Caco-2 (cell line): ENCODE measurements at regions not wholly inside any gene's neighbourhood (a gene's known extent, or its start where the extent isn't known, plus 50 kb on each side); places are given as distances from the start of the nearest gene placed in this dataset.

Experiments
- BruUV-seq: library from RNA; stranded (reverse); fragments of 400-500 nt; replicated peaks from 2 replicates; lab custom pipeline; 2021; lab: Mats Ljungman, UMichigan
- CTCF ChIA-PET: fragments of 300-600 bp; sonication (Branson Sonifier 250); formaldehyde crosslinking; loops from one replicate; lab custom pipeline; 2022; ENCODE audit warnings: antibody characterized with exemption; lab: Charles Lee
- POLR2A ChIA-PET: fragments of 300-600 bp; sonication (Branson Sonifier 250); formaldehyde crosslinking; loops from one replicate; lab custom pipeline; 2022; ENCODE audit warnings: antibody characterized with exemption; lab: Charles Lee
- DNase-seq, 2 experiments: peaks; one replicate each; pipeline versions ENCODE4 v3.0.0 to v3.0.0-alpha.2; 2020 to 2022
- H3K27me3 ChIP-seq: replicated peaks from 2 replicates; pipeline ENCODE4 v1.6.0; 2011; ENCODE audit warnings: low read length; ENCODE audit not compliant: control insufficient read depth, insufficient read depth
- H3K36me3 ChIP-seq: 2 replicates; pipeline ENCODE4 v1.5.1; 2011; ENCODE audit warnings: low read length; ENCODE audit not compliant: control insufficient read depth, insufficient read depth
- H3K4me1 ChIP-seq: fragments of 250-450 bp; sonication (Bioruptor Pico); 2 replicates; pipeline ENCODE4 v1.5.1; 2020; ENCODE audit warnings: mild to moderate bottlenecking
- H3K4me3 ChIP-seq: 2 replicates; pipeline ENCODE4 v1.5.1; 2011; ENCODE audit warnings: low read depth, mild to moderate bottlenecking, control low read depth, low read length
- H3K9me3 ChIP-seq: fragments of 250-450 bp; sonication (Bioruptor Pico); 2 replicates; pipeline ENCODE4 v1.5.1; 2020; ENCODE audit warnings: mild to moderate bottlenecking, moderate library complexity
- H3K27ac Mint-ChIP-seq: one replicate; pipeline ENCODE4 v1.8.0; 2022; ENCODE audit warnings: mixed read lengths; ENCODE audit not compliant: unreplicated experiment
- H3K27me3 Mint-ChIP-seq: one replicate; pipeline ENCODE4 v1.8.0; 2022; ENCODE audit warnings: mixed read lengths; ENCODE audit not compliant: insufficient read depth, unreplicated experiment
- H3K36me3 Mint-ChIP-seq: one replicate; pipeline ENCODE4 v1.8.0; 2022; ENCODE audit warnings: mild to moderate bottlenecking, mixed read lengths; ENCODE audit not compliant: insufficient read depth, unreplicated experiment
- H3K4me1 Mint-ChIP-seq: one replicate; pipeline ENCODE4 v1.8.0; 2022; ENCODE audit warnings: low read depth, mixed read lengths; ENCODE audit not compliant: unreplicated experiment
- H3K4me3 Mint-ChIP-seq: one replicate; pipeline ENCODE4 v1.8.0; 2022; ENCODE audit warnings: mild to moderate bottlenecking, moderate library complexity, mixed read lengths; ENCODE audit not compliant: unreplicated experiment
- H3K9me3 Mint-ChIP-seq: one replicate; pipeline ENCODE4 v1.8.0; 2022; ENCODE audit warnings: mixed read lengths; ENCODE audit not compliant: unreplicated experiment
- intact Hi-C: fragments of 100-400 bp; cut with micrococcal nuclease; formaldehyde crosslinking; loops from one replicate; pipeline ENCODE4 v1.10.0; 2022; ENCODE audit not compliant: unreplicated experiment
- TF ChIP-seq, protein P1 (sequence below), 2 experiments: fragments of 200-600 bp in 1 of 2; IDR thresholded peaks; 1 replicate in 1 of 2; 2 replicates in 1 of 2; pipeline versions ENCODE4 v1.5.1 to v1.8.0; 2011 to 2022; ENCODE audit warnings: antibody characterized with exemption in 1 of 2, control low read depth in 1 of 2, inconsistent platforms in 1 of 2, low read depth in 1 of 2, low read length in 1 of 2, mild to moderate bottlenecking in 1 of 2, moderate library complexity in 1 of 2; ENCODE audit not compliant: insufficient read depth in 1 of 2, severe bottlenecking in 1 of 2, unreplicated experiment in 1 of 2

DNA sequence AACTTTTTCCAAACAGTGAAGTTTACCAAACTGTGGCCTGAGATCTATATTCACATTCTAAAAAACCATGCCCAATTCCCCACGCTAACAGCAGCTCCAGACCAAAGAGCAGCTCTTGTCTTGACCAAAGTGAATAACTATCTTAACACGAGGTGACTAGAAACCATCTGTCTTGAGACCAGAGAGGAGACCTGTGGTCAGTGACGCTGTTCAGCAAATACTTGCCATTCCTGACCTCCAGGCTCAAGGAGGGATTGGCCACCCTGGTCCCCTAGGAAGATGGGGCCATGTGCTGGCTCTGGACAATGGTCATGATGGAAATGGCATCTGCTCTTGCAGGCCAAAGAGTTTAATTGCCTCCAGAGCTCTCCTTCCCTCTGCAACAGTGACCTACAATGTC lies 104.4 kb upstream of the CD93 start:
- DNase-seq = no peak
- no peaks in the 10 kb centered on the region for H3K9me3 Mint-ChIP-seq

DNA sequence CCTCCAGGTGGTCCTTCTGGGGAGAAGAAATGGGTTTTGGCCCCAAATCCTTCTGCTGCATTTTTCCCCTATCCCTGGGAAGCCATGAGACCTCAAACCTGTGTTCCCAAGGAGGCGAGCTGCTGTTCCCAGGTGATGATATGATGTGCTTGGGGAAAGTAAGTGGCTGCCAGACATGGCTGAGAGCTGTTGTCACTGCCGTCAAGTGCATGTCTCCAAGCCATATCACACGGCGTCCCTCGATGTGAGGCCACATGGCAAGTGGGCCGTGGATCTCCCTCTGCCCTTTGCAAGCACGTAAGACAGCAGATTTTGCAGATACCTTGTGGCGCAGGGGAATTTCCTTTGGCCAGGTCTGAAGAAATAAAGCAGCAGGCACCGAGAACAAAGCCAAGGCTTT lies 103.7 kb upstream of the CD93 start:
- H3K4me3 ChIP-seq = no peak overlapping the region
- peaks cover 11% of the 10 kb centered on the region for H3K9me3 ChIP-seq
- Mint-ChIP-seq H3K27ac (no peak overlapping the region), H3K36me3 (no peaks in the 10 kb centered on the region), H3K27me3 (no peaks in the 10 kb centered on the region), H3K4me1 (no peaks in the 10 kb centered on the region), H3K4me3 (no peak overlapping the region), H3K9me3 (no peaks in the 10 kb centered on the region)
- no peaks in the 10 kb centered on the region for H3K4me1 ChIP-seq
- H3K36me3 ChIP-seq = no peaks in the 10 kb centered on the region
- intact Hi-C loops = no loop called here
- ChIA-PET CTCF (no interaction called here), POLR2A (no interaction called here)
- DNase-seq = no peak
- no peaks in the 10 kb centered on the region for H3K27me3 ChIP-seq
- no TSS peak for BruUV-seq
- TF ChIP-seq, protein P1, sequence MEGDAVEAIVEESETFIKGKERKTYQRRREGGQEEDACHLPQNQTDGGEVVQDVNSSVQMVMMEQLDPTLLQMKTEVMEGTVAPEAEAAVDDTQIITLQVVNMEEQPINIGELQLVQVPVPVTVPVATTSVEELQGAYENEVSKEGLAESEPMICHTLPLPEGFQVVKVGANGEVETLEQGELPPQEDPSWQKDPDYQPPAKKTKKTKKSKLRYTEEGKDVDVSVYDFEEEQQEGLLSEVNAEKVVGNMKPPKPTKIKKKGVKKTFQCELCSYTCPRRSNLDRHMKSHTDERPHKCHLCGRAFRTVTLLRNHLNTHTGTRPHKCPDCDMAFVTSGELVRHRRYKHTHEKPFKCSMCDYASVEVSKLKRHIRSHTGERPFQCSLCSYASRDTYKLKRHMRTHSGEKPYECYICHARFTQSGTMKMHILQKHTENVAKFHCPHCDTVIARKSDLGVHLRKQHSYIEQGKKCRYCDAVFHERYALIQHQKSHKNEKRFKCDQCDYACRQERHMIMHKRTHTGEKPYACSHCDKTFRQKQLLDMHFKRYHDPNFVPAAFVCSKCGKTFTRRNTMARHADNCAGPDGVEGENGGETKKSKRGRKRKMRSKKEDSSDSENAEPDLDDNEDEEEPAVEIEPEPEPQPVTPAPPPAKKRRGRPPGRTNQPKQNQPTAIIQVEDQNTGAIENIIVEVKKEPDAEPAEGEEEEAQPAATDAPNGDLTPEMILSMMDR (IDR thresholded peaks at IDR 0.05; ENCODE audit: insufficient read depth in 1 of 2, low read depth in 1 of 2, low read length in 1 of 2, severe bottlenecking in 1 of 2, unreplicated experiment in 1 of 2) = no peak

More for the DNA sequence above, 104.4 kb upstream of the CD93 start:
- Histone ChIP-seq H3K4me3 (no peak overlapping the region), H3K9me3 (peaks cover 9% of the 10 kb centered on the region), H3K27me3 (no peaks in the 10 kb centered on the region), H3K36me3 (no peaks in the 10 kb centered on the region), H3K4me1 (no peaks in the 10 kb centered on the region)
- no peaks in the 10 kb centered on the region for H3K36me3 Mint-ChIP-seq
- ChIA-PET POLR2A (interaction anchor here (0.6 kb wide), 1 partner anchor 171 kb away, joined by 3 read pairs; no protein-coding TSS in a partner anchor), CTCF (no interaction called here)
- TF ChIP-seq, protein P1 (IDR thresholded peaks at IDR 0.05; ENCODE audit: insufficient read depth in 1 of 2, low read depth in 1 of 2, low read length in 1 of 2, severe bottlenecking in 1 of 2, unreplicated experiment in 1 of 2) = no peak
- no peak overlapping the region for H3K27ac Mint-ChIP-seq
- no peaks in the 10 kb centered on the region for H3K4me1 Mint-ChIP-seq
- H3K27me3 Mint-ChIP-seq = no peaks in the 10 kb centered on the region
- no TSS peak for BruUV-seq
- intact Hi-C loops = no loop called here
- no peak overlapping the region for H3K4me3 Mint-ChIP-seq

DNA sequence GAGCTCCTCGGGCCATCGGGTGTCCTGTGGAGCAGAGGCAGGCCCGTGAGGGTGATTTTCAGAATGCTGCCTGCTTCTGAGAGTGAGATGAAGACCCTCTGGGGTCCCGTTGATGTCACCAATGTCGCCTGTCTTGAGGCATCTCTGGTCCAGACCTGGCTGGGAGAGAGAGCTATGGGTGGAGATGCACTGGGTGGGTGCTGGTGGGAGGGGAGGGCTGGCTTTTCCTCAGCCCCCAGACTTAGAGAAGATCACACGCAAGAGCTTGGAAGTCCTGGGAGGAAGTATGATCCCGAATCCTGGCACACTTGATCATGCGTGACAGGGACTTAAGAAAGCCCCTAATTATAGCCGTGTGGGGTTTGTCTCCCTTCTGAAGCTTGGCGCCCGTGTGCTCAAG lies 103.2 kb upstream of the CD93 start:
- Histone ChIP-seq H3K36me3 (no peaks in the 10 kb centered on the region), H3K4me1 (no peaks in the 10 kb centered on the region), H3K27me3 (no peaks in the 10 kb centered on the region), H3K9me3 (peaks cover 11% of the 10 kb centered on the region), H3K4me3 (no peak overlapping the region)
- no peak for DNase-seq
- Mint-ChIP-seq H3K4me1 (no peaks in the 10 kb centered on the region), H3K36me3 (no peaks in the 10 kb centered on the region), H3K4me3 (no peak overlapping the region), H3K27me3 (no peaks in the 10 kb centered on the region), H3K27ac (no peak overlapping the region), H3K9me3 (no peaks in the 10 kb centered on the region)
- POLR2A ChIA-PET = no interaction called here
- CTCF ChIA-PET = no interaction called here
- intact Hi-C loops = no loop called here
- no TSS peak for BruUV-seq
- TF ChIP-seq, protein P1 (IDR thresholded peaks at IDR 0.05; ENCODE audit: insufficient read depth in 1 of 2, low read depth in 1 of 2, low read length in 1 of 2, severe bottlenecking in 1 of 2, unreplicated experiment in 1 of 2) = no peak
